ENCODE measurements at regions not wholly inside any gene's neighbourhood (a gene's known extent, or its start where the extent isn't known, plus 50 kb on each side); places are given as distances from the start of the nearest gene placed in this dataset.

DNA sequence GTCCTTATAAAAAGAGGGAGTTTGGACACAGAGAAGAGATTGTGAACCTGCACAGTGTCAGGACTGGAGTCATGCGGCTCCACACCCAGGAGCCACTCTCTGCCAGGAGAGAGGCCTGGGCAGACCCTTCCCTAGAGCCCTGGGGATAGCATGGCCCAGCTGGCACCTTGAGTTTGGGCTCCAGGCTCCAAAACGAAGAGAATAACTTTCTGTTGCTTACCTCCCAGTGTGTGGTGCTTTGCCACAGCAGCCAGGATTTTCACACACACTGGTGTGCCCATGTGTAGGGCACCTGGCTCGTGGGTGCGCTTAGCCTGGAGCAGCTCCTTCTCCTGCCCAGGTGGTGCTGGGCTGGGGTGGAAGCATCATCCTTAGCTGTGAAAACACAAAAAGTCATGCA is 344.3 kb downstream of the TEX29 start:
- Histone ChIP-seq H3K79me2 (ENCODE audit: insufficient read depth, low read length) (no peaks in the 10 kb centered on the region), H2AK5ac (ENCODE audit: insufficient read length, low read length) (no peak overlapping the region), H3K4me1 (ENCODE audit: insufficient read depth, low read length) (no peaks in the 10 kb centered on the region), H2BK120ac (ENCODE audit: low read depth, low read length, poor library complexity, severe bottlenecking) (no peak overlapping the region), H3K9ac (ENCODE audit: extremely low read depth, insufficient read length, low read length) (no peak overlapping the region), H3K27ac (ENCODE audit: insufficient read length, low read depth, low read length) (no peak overlapping the region), H2BK20ac (ENCODE audit: low read depth, low read length, poor library complexity, severe bottlenecking) (no peak overlapping the region), H4K8ac (replicated peaks; ENCODE audit: insufficient read length, low read depth, low read length) (no peak overlapping the region), H3K23ac (ENCODE audit: insufficient read length, low read depth, low read length) (no peak overlapping the region), H3K4ac (ENCODE audit: low read depth, low read length) (no peak overlapping the region), H3K9me3 (ENCODE audit: control insufficient read depth, low read depth, low read length) (no peaks in the 10 kb centered on the region), H2AFZ (ENCODE audit: low read length) (no peak overlapping the region), H3T11ph (ENCODE audit: low read length) (no peak overlapping the region), H3K56ac (ENCODE audit: insufficient read length, low read depth, low read length) (no peak overlapping the region), H4K91ac (ENCODE audit: insufficient read length, low read depth, low read length) (no peak overlapping the region), H4K20me1 (ENCODE audit: control insufficient read depth, insufficient read depth, insufficient read length) (no peaks in the 10 kb centered on the region), H3K27me3 (ENCODE audit: insufficient read depth, low read length) (no peaks in the 10 kb centered on the region), H4K5ac (ENCODE audit: insufficient read length, low read depth, low read length) (no peak overlapping the region), H3K79me1 (ENCODE audit: insufficient read depth, low read depth, low read length, poor library complexity, severe bottlenecking) (no peaks in the 10 kb centered on the region), H3K23me2 (ENCODE audit: insufficient read length, low read depth, low read length, poor library complexity, severe bottlenecking) (no peaks in the 10 kb centered on the region), H2BK15ac (ENCODE audit: low read depth, low read length) (no peak overlapping the region), H3K4me2 (ENCODE audit: insufficient read depth, insufficient read length, low read length) (no peak overlapping the region), H2BK5ac (ENCODE audit: insufficient read length, low read length) (no peak overlapping the region), H3K18ac (ENCODE audit: insufficient read length, low read depth, low read length) (no peak overlapping the region), H3K14ac (ENCODE audit: insufficient read depth, low read length) (no peak overlapping the region), H2BK12ac (ENCODE audit: insufficient read length, low read depth, low read length) (no peak overlapping the region)
- Mint-ChIP-seq H3K36me3 (ENCODE audit: insufficient read depth in 1 of 3, low read depth in 3 of 3) (no peaks in the 10 kb centered on the region), H3K9me3 (no peaks in the 10 kb centered on the region), H3K4me3 (no peak overlapping the region), H3K4me1 (peaks cover 2 to 13% of the 10 kb centered on the region in 2 experiments; a peak in 3 of 4 replicates), H3K27ac (no peak overlapping the region; a peak in 1 of 7 replicates), H3K27me3 (ENCODE audit: low read depth) (peaks cover 12% of the 10 kb centered on the region)
- TF ChIP-seq, protein P1, sequence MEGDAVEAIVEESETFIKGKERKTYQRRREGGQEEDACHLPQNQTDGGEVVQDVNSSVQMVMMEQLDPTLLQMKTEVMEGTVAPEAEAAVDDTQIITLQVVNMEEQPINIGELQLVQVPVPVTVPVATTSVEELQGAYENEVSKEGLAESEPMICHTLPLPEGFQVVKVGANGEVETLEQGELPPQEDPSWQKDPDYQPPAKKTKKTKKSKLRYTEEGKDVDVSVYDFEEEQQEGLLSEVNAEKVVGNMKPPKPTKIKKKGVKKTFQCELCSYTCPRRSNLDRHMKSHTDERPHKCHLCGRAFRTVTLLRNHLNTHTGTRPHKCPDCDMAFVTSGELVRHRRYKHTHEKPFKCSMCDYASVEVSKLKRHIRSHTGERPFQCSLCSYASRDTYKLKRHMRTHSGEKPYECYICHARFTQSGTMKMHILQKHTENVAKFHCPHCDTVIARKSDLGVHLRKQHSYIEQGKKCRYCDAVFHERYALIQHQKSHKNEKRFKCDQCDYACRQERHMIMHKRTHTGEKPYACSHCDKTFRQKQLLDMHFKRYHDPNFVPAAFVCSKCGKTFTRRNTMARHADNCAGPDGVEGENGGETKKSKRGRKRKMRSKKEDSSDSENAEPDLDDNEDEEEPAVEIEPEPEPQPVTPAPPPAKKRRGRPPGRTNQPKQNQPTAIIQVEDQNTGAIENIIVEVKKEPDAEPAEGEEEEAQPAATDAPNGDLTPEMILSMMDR (conservative IDR thresholded peaks at IDR 0.05) = no peak
- WGBS (ENCODE audit: extremely low coverage, insufficient read length, low lambda C conversion rate) = no CpG with 5 or more reads among the region's 4 CpGs
- peak; percentile 9 for DNase-seq
